Breast epithelium (tissue), 3 donors: ENCODE measurements at regions not wholly inside any gene's neighbourhood (a gene's known extent, or its start where the extent isn't known, plus 50 kb on each side); places are given as distances from the start of the nearest gene placed in this dataset.

Experiments
- POLR2A ChIP-seq: fragments of 450-650 bp; IDR thresholded peaks from one replicate; pipeline ENCODE4 v1.6.1; 2016; ENCODE audit warnings: antibody characterized with exemption, mild to moderate bottlenecking, moderate library complexity
- POLR2AphosphoS5 ChIP-seq, 3 donors: sonication (generic); formaldehyde crosslinking; IDR thresholded peaks; one replicate each; pipeline ENCODE4 v1.6.1; 2017; ENCODE audit warnings: antibody characterized with exemption in 3 of 3
- TF ChIP-seq, protein P1 (sequence below), 3 donors: fragments of 450-650 bp; IDR thresholded peaks; one replicate each; pipeline ENCODE4 v1.5.1; 2016 to 2017; ENCODE audit warnings: antibody characterized with exemption in 3 of 3, mild to moderate bottlenecking in 3 of 3, moderate library complexity in 3 of 3

GRCh38 chr3:176581589-176581988 lies 615.7 kb downstream of the TBL1XR1 start:
- TF ChIP-seq, protein P1, sequence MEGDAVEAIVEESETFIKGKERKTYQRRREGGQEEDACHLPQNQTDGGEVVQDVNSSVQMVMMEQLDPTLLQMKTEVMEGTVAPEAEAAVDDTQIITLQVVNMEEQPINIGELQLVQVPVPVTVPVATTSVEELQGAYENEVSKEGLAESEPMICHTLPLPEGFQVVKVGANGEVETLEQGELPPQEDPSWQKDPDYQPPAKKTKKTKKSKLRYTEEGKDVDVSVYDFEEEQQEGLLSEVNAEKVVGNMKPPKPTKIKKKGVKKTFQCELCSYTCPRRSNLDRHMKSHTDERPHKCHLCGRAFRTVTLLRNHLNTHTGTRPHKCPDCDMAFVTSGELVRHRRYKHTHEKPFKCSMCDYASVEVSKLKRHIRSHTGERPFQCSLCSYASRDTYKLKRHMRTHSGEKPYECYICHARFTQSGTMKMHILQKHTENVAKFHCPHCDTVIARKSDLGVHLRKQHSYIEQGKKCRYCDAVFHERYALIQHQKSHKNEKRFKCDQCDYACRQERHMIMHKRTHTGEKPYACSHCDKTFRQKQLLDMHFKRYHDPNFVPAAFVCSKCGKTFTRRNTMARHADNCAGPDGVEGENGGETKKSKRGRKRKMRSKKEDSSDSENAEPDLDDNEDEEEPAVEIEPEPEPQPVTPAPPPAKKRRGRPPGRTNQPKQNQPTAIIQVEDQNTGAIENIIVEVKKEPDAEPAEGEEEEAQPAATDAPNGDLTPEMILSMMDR (IDR thresholded peaks at IDR 0.05), result no peak
- TF ChIP-seq POLR2A (no peak), POLR2AphosphoS5 (IDR thresholded peaks at IDR 0.05) (no peak)
